Uterus (tissue), 3 donors: ENCODE measurements at regions not wholly inside any gene's neighbourhood (a gene's known extent, or its start where the extent isn't known, plus 50 kb on each side); places are given as distances from the start of the nearest gene placed in this dataset.

ENCODE experiments used
- DNase-seq, 2 donors: peaks; one replicate each; pipeline ENCODE4 v3.0.0-alpha.2; 2019 to 2020
- H3K27ac ChIP-seq, 2 donors: fragments of 200-600 bp; sonication (generic); 1 replicate in 1 of 2; 2 replicates in 1 of 2; pipeline ENCODE4 v1.5.1; 2016 to 2018
- H3K27me3 ChIP-seq, 2 donors: fragments of 200-600 bp; sonication (generic); one replicate each; pipeline ENCODE4 v1.5.1; 2018 to 2019; ENCODE audit warnings: control low read depth in 1 of 2
- H3K36me3 ChIP-seq, 2 donors: fragments of 200-600 bp; sonication (generic); one replicate each; pipeline ENCODE4 v1.5.1; 2019; ENCODE audit warnings: control low read depth in 1 of 2
- H3K4me1 ChIP-seq, 2 donors: fragments of 200-600 bp; sonication (generic); one replicate each; pipeline ENCODE4 v1.5.1; 2018 to 2019; ENCODE audit warnings: control low read depth in 1 of 2
- H3K4me3 ChIP-seq, 2 donors: fragments of 200-600 bp; sonication (generic); 1 replicate in 1 of 2; 2 replicates in 1 of 2; pipeline ENCODE4 v1.5.1; 2018 to 2019; ENCODE audit warnings: mild to moderate bottlenecking in 1 of 2
- H3K9me3 ChIP-seq, 2 donors: fragments of 200-600 bp; sonication (generic); one replicate each; pipeline ENCODE4 v1.5.1; 2019; ENCODE audit warnings: control low read depth in 1 of 2
- POLR2A ChIP-seq, 2 donors: fragments of 450-650 bp; IDR thresholded peaks; one replicate each; pipeline ENCODE4 v1.6.1; 2016; ENCODE audit warnings: antibody characterized with exemption in 2 of 2, mild to moderate bottlenecking in 1 of 2, moderate library complexity in 1 of 2
- intact Hi-C: fragments of 100-400 bp; cut with DNase I; formaldehyde crosslinking; loops from one replicate; pipeline ENCODE4 v1.15.1; 2023; ENCODE audit warnings: low total_unique reads
- TF ChIP-seq, protein P1 (sequence below), 4 experiments: fragments of 200-600 bp in 2 of 4; fragments of 450-650 bp in 2 of 4; sonication (generic) in 2 of 4; IDR thresholded peaks; one replicate each; pipeline ENCODE4 v1.5.1; 2016 to 2019; ENCODE audit warnings: antibody characterized with exemption in 4 of 4, mild to moderate bottlenecking in 2 of 4, moderate library complexity in 1 of 4
- donor health status: DM: yes; HTN: yes; CAD: no.

GRCh38 chr11:29326757-29327156, 690.1 kb downstream of the KCNA4 start:
- no peaks in the 10 kb centered on the region for H3K4me1 ChIP-seq
- no peaks in the 10 kb centered on the region for H3K27me3 ChIP-seq
- intact Hi-C loops = no loop called here
- no peaks in the 10 kb centered on the region for H3K36me3 ChIP-seq
- no peak for TF ChIP-seq POLR2A (IDR thresholded peaks at IDR 0.05)
- TF ChIP-seq, protein P1, sequence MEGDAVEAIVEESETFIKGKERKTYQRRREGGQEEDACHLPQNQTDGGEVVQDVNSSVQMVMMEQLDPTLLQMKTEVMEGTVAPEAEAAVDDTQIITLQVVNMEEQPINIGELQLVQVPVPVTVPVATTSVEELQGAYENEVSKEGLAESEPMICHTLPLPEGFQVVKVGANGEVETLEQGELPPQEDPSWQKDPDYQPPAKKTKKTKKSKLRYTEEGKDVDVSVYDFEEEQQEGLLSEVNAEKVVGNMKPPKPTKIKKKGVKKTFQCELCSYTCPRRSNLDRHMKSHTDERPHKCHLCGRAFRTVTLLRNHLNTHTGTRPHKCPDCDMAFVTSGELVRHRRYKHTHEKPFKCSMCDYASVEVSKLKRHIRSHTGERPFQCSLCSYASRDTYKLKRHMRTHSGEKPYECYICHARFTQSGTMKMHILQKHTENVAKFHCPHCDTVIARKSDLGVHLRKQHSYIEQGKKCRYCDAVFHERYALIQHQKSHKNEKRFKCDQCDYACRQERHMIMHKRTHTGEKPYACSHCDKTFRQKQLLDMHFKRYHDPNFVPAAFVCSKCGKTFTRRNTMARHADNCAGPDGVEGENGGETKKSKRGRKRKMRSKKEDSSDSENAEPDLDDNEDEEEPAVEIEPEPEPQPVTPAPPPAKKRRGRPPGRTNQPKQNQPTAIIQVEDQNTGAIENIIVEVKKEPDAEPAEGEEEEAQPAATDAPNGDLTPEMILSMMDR (IDR thresholded peaks at IDR 0.05) = no peak
- DNase-seq = no peak
- no peak overlapping the region for H3K4me3 ChIP-seq
- H3K9me3 ChIP-seq = no peaks in the 10 kb centered on the region
- no peak overlapping the region for H3K27ac ChIP-seq

GRCh38 chr11:29324328-29324727, 692.5 kb downstream of the KCNA4 start:
- no peaks in the 10 kb centered on the region for H3K9me3 ChIP-seq
- DNase-seq = no peak
- no peak overlapping the region for H3K4me3 ChIP-seq
- no peak overlapping the region for H3K27ac ChIP-seq
- intact Hi-C loops = no loop called here
- no peaks in the 10 kb centered on the region for H3K4me1 ChIP-seq
- TF ChIP-seq, protein P1 (IDR thresholded peaks at IDR 0.05) = no peak
- TF ChIP-seq POLR2A (IDR thresholded peaks at IDR 0.05) = no peak
- H3K36me3 ChIP-seq = no peaks in the 10 kb centered on the region
- H3K27me3 ChIP-seq = no peaks in the 10 kb centered on the region

GRCh38 chr11:29321293-29322132, 695.3 kb downstream of the KCNA4 start:
- Histone ChIP-seq H3K27me3 (no peaks in the 10 kb centered on the region), H3K4me3 (no peak overlapping the region), H3K27ac (no peak overlapping the region), H3K4me1 (no peaks in the 10 kb centered on the region), H3K9me3 (no peaks in the 10 kb centered on the region), H3K36me3 (no peaks in the 10 kb centered on the region)
- intact Hi-C loops = no loop called here
- no peak for DNase-seq
- TF ChIP-seq, protein P1 (IDR thresholded peaks at IDR 0.05) = no peak
- no peak for TF ChIP-seq POLR2A (IDR thresholded peaks at IDR 0.05)

GRCh38 chr11:29320196-29320595, 696.6 kb downstream of the KCNA4 start:
- no peaks in the 10 kb centered on the region for H3K9me3 ChIP-seq
- TF ChIP-seq POLR2A (IDR thresholded peaks at IDR 0.05) = no peak
- TF ChIP-seq, protein P1 (IDR thresholded peaks at IDR 0.05) = no peak
- no peaks in the 10 kb centered on the region for H3K36me3 ChIP-seq
- H3K27me3 ChIP-seq = no peaks in the 10 kb centered on the region
- intact Hi-C loops = no loop called here
- H3K4me3 ChIP-seq = no peak overlapping the region
- no peaks in the 10 kb centered on the region for H3K4me1 ChIP-seq
- no peak overlapping the region for H3K27ac ChIP-seq
- no peak for DNase-seq

GRCh38 chr11:29319210-29319609, 697.6 kb downstream of the KCNA4 start:
- Histone ChIP-seq H3K4me1 (no peaks in the 10 kb centered on the region), H3K36me3 (no peaks in the 10 kb centered on the region), H3K27me3 (no peaks in the 10 kb centered on the region), H3K27ac (no peak overlapping the region), H3K9me3 (no peaks in the 10 kb centered on the region), H3K4me3 (no peak overlapping the region)
- TF ChIP-seq, protein P1 (IDR thresholded peaks at IDR 0.05) = no peak
- TF ChIP-seq POLR2A (IDR thresholded peaks at IDR 0.05) = no peak
- intact Hi-C loops = no loop called here
- no peak for DNase-seq
